OCI-M1 (cell line): ENCODE measurements at regions not wholly inside any gene's neighbourhood (a gene's known extent, or its start where the extent isn't known, plus 50 kb on each side); places are given as distances from the start of the nearest gene placed in this dataset.
"Not testable (repeated sequence)": the region's sequence is repeated elsewhere in the genome, so short reads cannot be mapped to it uniquely, and the experiment has no call there.

ENCODE experiments used
- DNase-seq: peaks from one replicate; lab custom pipeline; 2025; lab: John Stamatoyannopoulos, UW

- no peak for DNase-seq
These were observed 223.9 kb downstream of the LY86 start for GRCh38 chr6:6812427-6812826.

- DNase-seq: no peak
These were observed 227.2 kb downstream of the LY86 start for GRCh38 chr6:6815732-6816131.

DNA sequence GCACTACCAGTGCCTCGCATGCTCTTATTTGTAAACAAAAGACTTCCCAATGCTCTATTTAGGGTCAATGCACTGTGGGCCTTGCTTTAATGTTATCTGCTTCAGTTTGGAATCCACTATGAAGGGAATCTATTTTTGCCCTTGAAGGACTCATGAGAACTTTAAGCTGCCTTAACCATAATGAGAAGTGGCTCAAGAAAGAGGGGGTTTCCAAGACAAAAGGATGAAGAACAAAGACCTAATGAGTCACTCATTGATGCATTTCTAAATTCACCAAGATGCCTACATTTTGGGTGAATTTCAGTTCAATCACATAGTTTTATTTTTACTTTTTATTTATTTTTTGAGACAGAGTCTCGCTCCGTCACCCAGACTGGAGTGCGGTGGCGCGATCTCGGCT is 228.2 kb downstream of the LY86 start:
- no peak for DNase-seq

- no peak for DNase-seq
These were observed 229.6 kb downstream of the LY86 start for GRCh38 chr6:6818078-6818639.

DNA sequence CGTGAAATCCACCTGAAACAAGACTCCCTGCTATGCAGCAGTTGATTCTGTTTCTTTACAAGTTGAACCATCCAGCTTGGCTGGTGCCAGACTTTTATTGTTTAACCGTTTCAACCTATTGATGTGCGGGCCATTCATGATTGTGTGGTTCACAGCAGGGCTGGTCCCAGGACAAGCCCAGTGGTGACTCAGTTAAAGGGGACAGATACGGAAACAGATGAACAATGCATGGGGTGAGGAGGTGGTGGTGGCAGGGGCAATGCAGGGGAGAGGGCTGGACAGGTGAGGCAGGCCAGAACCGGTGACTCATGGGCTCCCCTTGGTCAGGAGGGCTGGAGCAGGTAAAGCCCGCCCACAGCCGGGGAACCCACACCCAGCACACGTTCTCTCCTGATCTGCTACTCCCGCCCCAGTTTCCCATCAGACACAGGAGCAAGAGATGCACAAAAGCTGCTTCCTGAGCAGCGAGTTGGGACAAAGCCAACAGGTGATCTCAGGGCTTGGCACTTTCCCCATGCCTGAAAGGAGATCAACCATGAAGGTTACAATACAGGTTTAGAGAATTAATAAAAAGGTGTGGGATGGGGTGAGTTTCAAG is 232.2 kb downstream of the LY86 start:
- no peak for DNase-seq

- DNase-seq: no peak
These were observed 233.2 kb downstream of the LY86 start for GRCh38 chr6:6821639-6822261.

DNA sequence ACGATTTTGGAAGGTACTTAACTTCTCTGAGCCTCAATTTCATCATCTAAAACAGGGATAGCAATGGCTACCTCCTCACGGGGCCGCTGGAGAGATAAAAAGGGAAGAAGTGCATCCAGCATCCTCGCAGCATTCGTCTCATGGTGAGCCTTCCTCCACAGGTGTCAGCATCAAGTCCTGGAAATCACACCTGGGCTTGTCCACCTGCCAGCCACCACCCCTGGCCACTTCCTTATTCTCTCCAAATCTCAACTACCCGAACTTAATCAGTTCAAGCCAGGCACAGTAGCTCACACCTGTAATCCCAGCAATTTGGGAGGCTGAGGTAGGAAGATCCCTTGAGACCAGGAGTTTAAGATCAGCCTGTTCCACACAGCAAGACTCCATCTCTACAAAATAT is 234.5 kb downstream of the LY86 start:
- DNase-seq: no peak

DNA sequence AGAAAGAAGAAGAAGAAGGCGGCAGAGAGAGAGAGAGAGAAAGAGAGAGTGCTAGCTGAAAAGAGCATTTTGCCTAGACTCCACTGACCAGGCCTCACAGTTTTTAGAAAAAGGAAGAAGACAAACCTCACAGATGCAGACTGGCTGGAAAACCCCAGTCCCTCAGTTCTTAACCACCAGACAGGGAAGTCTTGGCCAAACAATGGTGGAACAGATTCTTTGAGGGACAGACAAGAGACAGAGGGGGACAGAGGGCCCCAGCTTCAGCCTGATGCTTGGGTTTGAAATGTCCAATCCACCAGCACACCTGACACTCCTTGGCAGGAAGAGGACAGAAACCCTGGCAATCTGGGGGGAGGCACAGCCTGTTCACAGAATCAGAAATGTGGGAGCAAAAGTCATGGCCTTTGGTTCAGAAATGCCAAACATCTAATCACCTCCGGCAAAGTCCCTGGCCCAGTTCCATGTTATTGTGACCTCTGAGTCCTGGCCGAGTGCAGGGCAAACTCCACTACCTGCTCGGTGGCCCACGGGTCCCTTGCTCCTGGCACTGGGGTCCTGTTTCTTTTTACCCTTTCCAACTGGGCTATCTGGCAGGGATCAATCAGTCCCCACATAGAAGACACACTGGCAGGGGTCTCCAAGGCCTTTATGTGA is 235.2 kb downstream of the LY86 start:
- no peak for DNase-seq

DNA sequence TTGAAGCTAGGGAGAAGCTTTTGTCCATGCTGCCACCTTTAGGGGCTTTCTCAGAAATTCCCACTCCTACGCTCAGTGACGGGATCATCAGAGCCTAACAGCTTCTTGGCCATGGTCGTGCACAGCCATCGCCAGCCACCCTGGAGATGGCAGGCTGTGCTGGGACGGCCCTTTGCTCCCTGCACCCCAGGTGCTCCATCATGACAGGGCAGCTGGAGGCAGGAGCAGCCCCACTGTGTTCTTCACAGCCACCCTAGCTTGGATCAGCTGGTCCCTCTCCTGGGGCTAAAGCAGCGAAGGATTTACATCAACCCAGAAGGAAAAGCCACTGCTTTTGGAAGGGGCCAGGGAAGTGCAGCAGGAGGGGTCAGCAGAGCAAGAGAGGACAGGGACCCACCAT is 235.9 kb downstream of the LY86 start:
- DNase-seq: no peak

GRCh38 chr6:6825193-6825784 is 236.8 kb downstream of the LY86 start:
- no peak for DNase-seq

DNA sequence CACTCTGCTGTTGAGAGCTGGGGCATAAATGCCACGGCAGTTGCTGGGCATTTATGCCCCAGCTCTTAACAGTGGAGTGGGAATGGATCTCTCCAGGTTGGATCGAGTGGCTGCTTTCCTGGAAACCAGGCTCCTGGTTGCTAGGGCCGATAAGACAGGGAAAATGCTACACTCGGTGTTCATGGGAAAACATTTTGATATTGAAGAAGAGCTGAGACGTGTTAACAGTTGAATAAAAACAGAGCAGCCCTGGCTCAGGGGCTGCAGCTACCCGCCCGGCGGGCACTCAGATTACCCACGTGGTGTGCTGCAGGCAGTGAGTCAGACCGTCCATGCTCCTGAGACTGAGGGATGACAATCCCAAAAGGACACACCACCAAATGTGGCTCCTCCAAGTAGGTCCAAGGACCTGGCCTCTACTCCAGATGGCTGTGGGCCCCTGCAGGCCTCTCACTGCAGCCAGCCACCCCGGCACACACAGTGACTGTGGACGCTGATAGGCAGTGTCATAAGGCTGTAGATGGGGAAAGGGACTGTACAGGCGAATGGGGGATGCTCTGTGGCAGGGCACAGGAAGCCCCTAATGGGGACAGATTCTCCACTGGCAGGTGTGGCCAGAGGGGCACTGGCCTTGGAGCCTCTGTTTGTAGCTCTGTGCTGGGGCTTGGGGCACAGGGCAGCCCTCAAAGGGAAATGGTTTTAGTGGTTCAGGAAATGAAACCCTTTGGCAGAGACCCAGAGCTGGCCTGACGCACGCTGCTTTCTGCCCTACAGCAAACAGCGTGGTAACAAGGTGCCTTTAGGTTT is 237.8 kb downstream of the LY86 start:
- no peak for DNase-seq

- no peak for DNase-seq
These were observed 238.4 kb downstream of the LY86 start for GRCh38 chr6:6826961-6827360.

- DNase-seq: peak; percentile 45
These were observed 241.6 kb downstream of the LY86 start for GRCh38 chr6:6829872-6830685.

- not testable (repeated sequence) for DNase-seq
These were observed 242.2 kb downstream of the LY86 start for GRCh38 chr6:6830686-6831063.

DNA sequence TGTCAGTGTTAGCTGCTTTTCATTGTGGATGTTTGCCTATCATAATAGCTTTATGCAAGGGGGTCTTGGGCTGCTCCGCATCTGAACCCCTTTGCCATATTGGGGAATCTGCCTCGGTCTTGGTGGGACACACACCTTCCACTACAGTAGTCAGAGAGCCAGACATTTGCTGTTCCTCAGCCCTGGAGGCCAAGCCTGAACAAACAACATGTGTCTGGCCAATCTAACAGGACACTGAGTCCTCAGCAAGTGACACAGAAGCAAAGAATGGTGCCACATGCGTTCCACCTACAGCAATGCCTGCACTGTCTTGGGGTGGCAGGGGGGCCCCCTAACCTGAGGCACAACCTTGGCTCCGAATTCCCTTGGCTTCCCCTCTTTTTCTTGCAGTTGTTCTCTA is 243.9 kb downstream of the LY86 start:
- no peak for DNase-seq

DNA sequence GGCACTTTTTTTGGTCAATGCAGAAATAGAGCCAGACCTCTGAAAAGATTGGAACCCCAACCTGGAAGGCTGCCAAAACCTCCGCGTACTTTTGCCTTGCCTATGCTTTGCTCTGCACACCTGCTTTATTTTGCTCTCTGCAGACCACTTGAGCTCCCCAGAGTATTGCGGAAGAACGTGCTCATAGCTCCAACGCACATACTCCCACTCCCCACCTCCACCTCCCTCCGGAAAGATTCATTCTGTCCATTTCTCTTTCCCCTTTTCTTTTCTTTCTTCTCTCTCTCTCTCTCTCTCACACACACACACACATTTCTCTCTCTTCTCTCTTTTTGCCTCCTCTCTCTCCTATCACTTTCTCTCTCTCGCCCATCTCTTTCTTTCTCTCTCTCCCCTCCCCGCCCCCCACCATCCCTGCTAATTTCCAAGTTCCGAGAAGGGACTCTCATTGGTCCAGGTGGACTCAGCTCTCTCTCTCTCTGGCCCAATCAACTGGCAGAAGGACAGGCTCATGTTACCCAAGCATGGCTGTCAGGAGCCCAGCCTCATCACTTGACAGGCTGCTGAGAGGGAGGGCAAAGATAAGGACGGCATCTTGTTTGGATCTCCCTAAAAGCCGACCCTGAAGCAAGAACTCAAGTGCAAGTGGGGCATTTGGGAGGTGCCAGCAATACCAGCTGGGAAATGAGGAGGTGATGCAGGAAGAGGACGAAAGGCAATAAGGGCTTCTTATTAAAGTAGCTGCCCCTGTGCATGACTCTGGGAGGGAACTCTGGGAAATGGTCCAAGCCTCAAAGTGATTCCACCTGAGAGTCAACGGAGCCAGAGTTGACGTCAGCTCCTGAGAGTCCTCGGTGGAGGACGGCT is 246.1 kb downstream of the LY86 start:
- no peak for DNase-seq

GRCh38 chr6:6835223-6835503 is 246.6 kb downstream of the LY86 start:
- no peak for DNase-seq

DNA sequence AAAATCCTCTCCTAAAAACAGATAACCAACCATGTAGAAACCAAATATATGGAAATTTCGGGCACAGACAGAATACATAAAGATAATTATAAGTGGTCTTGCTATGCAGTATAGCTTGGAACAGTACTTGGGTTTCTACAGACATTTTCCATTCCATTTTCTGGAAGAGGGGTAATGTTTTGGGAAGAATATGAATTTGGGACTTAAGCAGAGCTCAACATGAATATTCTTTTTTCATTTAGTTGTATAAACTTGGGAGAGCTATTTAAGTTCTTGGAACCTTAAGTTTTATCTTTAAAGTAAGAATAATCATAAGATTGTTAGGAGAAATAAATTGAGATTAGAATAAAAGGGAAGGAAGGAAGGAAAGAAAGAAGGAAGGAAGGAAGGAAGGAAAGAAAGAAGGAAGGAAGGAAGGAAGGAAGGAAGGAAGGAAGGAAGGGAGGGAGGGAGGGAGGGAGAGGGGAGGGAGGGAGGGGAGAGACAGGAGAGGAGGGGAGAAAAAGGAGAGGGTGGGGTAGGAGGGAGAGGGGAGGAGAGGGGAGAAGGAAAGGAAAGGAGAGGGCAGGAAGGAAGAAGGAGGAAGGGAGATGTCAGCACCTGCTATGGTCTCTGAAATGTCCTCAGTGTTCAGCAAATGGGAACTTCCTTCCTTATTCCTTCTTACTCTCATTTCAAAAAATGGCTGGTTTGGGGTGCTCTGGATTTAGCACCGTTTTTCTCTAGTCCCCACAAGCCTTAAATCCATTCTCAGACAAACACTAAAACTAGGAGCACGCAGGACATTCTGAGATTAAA is 248.3 kb downstream of the LY86 start:
- no peak for DNase-seq

DNA sequence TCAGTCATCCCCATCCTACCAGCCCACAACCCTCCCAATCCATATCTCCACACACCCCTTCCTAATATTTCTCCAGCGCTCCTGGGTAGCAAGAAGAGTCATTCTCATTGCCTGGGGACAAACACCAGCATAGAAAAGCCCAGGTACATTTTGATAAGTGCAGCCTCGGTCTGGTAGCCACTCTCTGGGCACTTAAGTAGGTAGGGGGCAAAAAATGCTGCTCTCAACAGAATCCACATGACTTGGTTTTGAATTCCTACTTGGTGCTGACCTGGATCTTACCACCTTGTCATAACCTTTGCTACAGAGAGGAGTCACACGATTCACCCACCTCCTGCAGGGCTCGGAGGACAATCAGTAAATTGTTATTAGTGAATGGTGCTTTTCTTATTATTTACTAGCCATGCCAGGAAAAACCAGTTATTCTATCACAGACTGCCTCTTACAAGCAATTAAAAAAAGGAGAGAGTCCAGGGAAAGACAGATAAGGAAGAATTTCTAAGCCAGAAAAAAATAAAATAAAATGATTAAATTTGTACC is 249.1 kb downstream of the LY86 start:
- DNase-seq: no peak
